ENCODE measurements at regions not wholly inside any gene's neighbourhood (a gene's known extent, or its start where the extent isn't known, plus 50 kb on each side); places are given as distances from the start of the nearest gene placed in this dataset.
"Not testable (repeated sequence)": the region's sequence is repeated elsewhere in the genome, so short reads cannot be mapped to it uniquely, and the experiment has no call there.

GRCh38 chr10:94213980-94214379, 148.8 kb downstream of the NOC3L start:
- in situ Hi-C loops (cut with HindIII; ENCODE audit: low sequenced_read_pairs) = no loop called here
- no peak for DNase-seq (ENCODE audit: low spot score)

GRCh38 chr10:94214481-94214893, 148.3 kb downstream of the NOC3L start:
- no peak for DNase-seq (ENCODE audit: low spot score)
- in situ Hi-C loops (cut with HindIII; ENCODE audit: low sequenced_read_pairs) = no loop called here

- in situ Hi-C loops (cut with HindIII; ENCODE audit: low sequenced_read_pairs) = no loop called here
Measured at GRCh38 chr10:94216201-94216600, 146.5 kb downstream of the NOC3L start.

DNA sequence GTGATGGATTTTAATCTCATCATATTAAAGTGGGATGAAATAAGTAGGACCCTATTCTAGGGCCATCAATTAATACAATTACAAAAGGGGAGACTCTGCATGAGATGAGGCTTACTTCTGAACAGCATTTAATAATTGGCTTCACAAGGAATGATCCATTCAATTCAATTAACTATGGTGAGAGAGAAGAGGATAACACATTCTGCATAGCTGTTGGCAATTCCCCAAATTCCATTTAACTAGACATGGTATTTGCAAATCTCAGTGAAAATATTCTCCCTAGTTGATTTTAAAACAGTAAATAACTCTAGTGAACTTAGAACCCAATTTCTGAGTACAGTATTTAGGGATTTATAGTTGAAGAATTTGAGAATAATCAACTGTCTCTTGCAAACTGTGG, 145.3 kb downstream of the NOC3L start:
- no peak for DNase-seq (ENCODE audit: low spot score)
- in situ Hi-C loops (cut with HindIII; ENCODE audit: low sequenced_read_pairs) = no loop called here

More at GRCh38 chr10:94216201-94216600, 146.5 kb downstream of the NOC3L start:
- DNase-seq (ENCODE audit: low spot score) = no peak

DNA sequence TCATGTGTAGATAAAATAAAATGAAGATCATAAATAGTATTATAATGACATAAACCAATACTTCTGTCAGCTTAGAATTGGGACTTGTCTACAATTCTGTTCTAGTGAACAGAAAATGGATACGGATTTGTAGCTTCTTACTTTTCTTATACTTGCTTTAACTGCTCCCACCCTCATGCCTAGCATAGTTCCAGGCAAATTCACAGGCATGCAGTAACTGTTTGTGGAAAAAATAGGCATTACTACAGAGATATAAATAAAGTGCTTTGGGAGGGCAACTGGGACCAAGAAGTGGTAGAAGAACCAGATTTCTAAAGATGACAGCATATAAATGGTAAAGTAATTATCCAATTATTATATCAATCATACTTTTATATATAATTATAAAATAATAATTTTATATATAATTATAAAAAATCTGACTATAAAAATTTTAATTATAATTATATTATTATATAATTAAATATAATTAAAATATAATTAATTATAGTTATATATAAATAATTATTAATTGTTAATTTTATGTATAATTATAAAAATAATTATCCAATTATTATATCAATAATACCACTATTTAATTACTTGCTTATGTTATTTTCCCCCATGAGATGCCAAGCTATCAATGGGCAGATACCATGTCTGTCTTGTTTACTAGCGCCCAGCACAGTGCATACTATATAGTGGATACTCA, 144.1 kb downstream of the NOC3L start:
- no peak for DNase-seq (ENCODE audit: low spot score)

GRCh38 chr10:94219829-94220228, 142.9 kb downstream of the NOC3L start:
- in situ Hi-C loops (cut with HindIII; ENCODE audit: low sequenced_read_pairs) = no loop called here
- DNase-seq (ENCODE audit: low spot score) = no peak

More for the DNA sequence above, 144.1 kb downstream of the NOC3L start:
- in situ Hi-C loops (cut with HindIII; ENCODE audit: low sequenced_read_pairs) = no loop called here

DNA sequence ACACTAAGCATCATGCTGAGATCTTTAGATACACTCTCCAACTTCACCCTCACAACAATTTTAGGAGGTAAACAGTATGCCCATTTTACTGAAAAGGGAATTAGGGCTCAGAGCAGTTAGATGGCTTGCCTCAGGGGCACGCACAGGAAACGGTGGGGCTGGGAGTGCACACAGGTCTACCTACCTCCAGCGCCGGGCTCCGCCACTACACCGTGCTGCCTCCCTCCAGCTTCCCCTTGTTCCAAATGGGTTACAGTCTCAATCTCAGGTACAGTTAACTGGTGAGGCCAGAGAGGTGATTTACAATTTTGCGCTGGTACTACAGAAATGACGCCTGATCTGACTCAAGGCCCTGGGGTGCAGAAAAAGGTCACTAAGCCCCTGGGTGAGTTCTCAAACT, 142.0 kb downstream of the NOC3L start:
- in situ Hi-C loops (cut with HindIII; ENCODE audit: low sequenced_read_pairs) = no loop called here
- DNase-seq (ENCODE audit: low spot score) = no peak

GRCh38 chr10:94223702-94224370, 138.9 kb downstream of the NOC3L start:
- in situ Hi-C loops (cut with HindIII; ENCODE audit: low sequenced_read_pairs) = no loop called here
- no peak for DNase-seq (ENCODE audit: low spot score)

DNA sequence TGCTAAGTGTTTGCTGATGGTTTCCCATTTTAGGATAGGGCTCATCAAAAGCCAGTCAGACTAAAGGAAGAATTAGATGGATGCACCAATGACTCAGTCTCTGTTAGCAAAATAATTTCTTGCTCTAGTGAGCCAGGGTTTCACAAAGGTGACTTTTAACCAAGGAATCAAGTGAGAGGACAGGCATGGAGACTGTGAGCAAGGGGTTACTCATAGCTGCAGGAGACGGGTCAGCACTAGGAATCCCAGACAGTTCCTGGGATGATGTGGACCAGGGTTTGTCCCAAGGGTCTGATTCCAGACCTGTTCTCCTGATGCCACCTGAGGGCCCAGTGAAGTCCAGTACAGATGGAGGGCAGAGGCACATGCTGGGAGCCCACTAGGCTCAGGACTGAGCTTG, 138.1 kb downstream of the NOC3L start:
- no peak for DNase-seq (ENCODE audit: low spot score)
- in situ Hi-C loops (cut with HindIII; ENCODE audit: low sequenced_read_pairs) = no loop called here

DNA sequence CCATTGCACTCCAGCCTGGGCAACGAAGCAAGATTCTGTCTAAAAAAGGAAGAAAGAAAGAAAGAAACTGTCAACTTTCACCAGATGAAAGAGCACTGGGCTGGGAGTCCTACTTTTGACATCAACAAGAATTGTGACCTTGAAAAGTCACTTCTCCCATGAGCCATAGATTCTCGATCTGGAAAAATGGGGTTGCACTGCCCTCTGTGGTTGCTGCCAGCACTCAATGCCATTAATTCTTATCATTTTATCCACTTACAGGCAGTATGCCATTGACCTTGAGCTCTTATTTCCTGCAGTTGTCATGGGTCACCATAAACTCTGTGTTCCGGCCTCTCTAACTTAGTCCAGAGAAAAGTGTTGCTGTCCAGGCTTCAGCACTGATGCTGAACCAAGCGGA, 137.2 kb downstream of the NOC3L start:
- in situ Hi-C loops (cut with HindIII; ENCODE audit: low sequenced_read_pairs) = no loop called here
- DNase-seq (ENCODE audit: low spot score) = no peak

DNA sequence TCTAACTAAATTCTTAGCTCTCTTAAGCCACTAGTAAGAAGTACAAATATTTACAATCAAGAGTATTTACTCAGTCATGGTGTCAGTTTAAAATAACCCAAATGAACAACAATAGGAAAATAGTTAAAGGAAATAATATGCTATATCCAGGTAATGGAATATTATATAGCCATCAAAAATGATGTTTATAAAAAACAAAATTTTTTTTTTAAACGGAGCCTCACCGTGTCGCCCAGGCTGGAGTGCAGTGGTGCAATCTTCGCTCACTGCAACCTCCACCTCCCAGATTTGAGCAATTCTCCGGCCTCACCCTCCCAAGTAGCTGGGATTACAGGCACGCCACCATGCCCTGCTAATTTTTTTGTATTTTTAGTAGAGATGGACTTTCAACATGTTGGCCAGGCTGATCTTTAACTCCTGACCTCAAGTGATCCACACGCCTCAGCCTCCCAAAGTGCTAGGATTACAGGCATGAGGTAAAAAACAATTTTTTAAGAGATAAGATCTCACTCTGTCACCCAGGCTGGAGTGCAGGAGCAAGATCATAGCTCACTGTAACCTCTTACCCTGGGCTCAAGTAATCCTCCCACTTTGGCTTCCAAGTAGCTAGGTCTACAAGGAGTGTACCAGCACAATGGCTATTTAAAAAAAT, 132.5 kb downstream of the NOC3L start:
- DNase-seq (ENCODE audit: low spot score) = no peak
- in situ Hi-C loops (cut with HindIII; ENCODE audit: low sequenced_read_pairs) = no loop called here

DNA sequence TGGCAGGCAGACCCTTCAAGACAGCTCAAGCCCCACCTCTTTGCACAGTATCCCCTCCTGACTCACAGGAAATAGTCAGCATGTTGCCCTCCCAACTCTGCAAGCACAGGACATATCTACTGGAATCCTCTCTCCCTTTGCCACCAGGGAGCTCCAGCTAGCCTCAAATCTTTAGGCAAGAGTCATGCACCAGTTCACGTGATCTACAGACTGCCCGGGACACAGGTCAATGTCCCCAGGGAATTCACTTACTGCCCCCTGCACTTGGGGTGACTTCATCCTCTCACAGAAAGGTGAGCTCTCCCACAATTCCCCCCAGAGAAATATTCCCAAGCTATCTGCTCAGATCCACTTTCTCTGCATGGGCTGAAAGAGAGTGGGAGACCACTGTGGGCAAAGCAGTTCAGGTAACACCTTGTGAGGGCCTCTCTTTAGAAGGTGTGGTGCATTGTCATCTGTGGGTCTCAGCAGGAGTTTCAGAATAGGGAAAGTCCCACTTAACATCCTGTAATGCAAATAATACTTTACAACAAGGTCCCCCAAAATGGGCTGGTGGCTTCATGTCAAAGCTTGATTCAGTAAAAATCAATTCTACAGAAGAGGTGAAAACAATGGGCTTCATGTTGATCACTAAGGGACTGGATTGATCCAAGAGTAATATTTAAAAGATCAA, 129.9 kb downstream of the NOC3L start:
- DNase-seq (ENCODE audit: low spot score) = no peak
- in situ Hi-C loops (cut with HindIII; ENCODE audit: low sequenced_read_pairs) = no loop called here

DNA sequence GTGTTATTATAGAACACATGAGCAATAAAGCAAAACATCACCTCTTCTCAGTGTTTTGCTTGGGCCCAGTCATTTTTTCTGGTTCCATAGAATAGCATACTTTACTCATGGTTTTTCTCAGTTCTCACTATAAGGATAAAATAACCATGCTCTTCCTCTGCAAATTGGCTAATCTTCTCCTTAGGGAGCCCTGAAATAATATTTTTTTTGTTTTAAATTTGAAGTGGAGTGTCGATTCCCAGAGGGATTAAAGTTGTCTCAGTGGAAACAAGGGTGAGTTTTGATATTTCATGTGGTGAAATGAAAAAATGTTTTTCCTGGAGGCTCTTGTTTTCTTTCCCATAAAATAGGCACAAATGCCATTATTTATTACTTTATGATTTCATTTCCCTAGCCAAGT, 127.3 kb downstream of the NOC3L start:
- in situ Hi-C loops (cut with HindIII; ENCODE audit: low sequenced_read_pairs) = no loop called here
- no peak for DNase-seq (ENCODE audit: low spot score)

GRCh38 chr10:94238006-94238617, 124.6 kb downstream of the NOC3L start:
- DNase-seq (ENCODE audit: low spot score) = no peak
- in situ Hi-C loops (cut with HindIII; ENCODE audit: low sequenced_read_pairs) = no loop called here

- in situ Hi-C loops (cut with HindIII; ENCODE audit: low sequenced_read_pairs) = no loop called here
Measured at GRCh38 chr10:94239696-94240095, 123.0 kb downstream of the NOC3L start.

DNA sequence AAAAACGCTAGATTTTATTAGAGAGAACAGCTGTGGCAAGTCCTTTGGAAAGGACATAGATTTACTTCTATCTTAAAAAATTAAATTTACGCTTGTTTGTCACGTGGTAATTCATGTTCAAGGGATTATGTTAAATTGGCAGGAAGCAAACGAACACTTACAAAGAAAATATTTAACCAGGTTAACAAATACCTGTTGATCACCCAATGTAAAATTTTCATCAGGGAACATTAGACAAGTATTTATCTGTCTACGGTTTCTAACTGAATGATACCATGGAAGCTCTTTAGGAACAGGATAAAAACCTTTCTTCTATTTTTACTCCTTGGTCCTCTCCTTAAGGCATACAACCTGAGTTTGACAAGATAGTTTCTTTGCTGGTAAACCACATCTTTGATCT, 122.2 kb downstream of the NOC3L start:
- in situ Hi-C loops (cut with HindIII; ENCODE audit: low sequenced_read_pairs) = no loop called here
- no peak for DNase-seq (ENCODE audit: low spot score)

More at GRCh38 chr10:94239696-94240095, 123.0 kb downstream of the NOC3L start:
- DNase-seq (ENCODE audit: low spot score) = no peak

DNA sequence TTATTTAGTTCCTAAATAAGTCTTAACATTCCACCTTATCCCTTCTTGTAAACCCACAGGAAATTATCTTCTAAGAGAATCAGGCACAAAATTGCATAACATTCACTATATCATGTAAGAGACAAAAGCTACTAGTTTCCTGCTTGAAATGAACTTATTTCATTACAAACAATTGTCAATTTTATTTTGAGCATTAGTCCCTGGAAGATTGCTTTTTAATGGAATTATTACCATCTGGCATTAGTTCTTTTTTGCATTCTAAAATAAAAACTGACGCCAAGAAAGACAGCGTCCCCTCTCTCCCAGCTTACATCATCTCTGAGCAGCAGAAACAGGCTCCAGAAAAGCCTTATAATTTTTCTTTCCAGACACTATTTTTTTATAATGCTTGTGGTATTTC, 121.8 kb downstream of the NOC3L start:
- no peak for DNase-seq (ENCODE audit: low spot score)
- in situ Hi-C loops (cut with HindIII; ENCODE audit: low sequenced_read_pairs) = no loop called here

GRCh38 chr10:94251098-94251497, 111.6 kb downstream of the NOC3L start:
- no peak for DNase-seq (ENCODE audit: low spot score)
- in situ Hi-C loops (cut with HindIII; ENCODE audit: low sequenced_read_pairs) = no loop called here

- in situ Hi-C loops (cut with HindIII; ENCODE audit: low sequenced_read_pairs) = no loop called here
- DNase-seq (ENCODE audit: low spot score) = no peak
Measured at GRCh38 chr10:94251568-94251967, 111.2 kb downstream of the NOC3L start.

GRCh38 chr10:94257407-94257806, 105.3 kb downstream of the NOC3L start:
- in situ Hi-C loops (cut with HindIII; ENCODE audit: low sequenced_read_pairs); DNase-seq (ENCODE audit: low spot score): not testable (repeated sequence)
